Endodermal cell (in vitro differentiated cells): ENCODE measurements at regions not wholly inside any gene's neighbourhood (a gene's known extent, or its start where the extent isn't known, plus 50 kb on each side); places are given as distances from the start of the nearest gene placed in this dataset.

ENCODE experiments used
- DNase-seq: peaks from one replicate; pipeline ENCODE4 v3.0.0-alpha.2; 2017
- H3K27ac ChIP-seq: 2 replicates; pipeline ENCODE4 v1.5.1; 2013; ENCODE audit warnings: mild to moderate bottlenecking, low read depth, low read length, moderate library complexity
- H3K27me3 ChIP-seq: 2 replicates; pipeline ENCODE4 v1.6.1; 2013; ENCODE audit warnings: mild to moderate bottlenecking, low read length, moderate library complexity; ENCODE audit not compliant: insufficient read depth, control insufficient read depth, poor library complexity, severe bottlenecking
- H3K36me3 ChIP-seq: 2 replicates; pipeline ENCODE4 v1.7.0; 2013; ENCODE audit warnings: mild to moderate bottlenecking, low read length, moderate library complexity; ENCODE audit not compliant: control insufficient read depth, insufficient read depth
- H3K4me1 ChIP-seq: one replicate; pipeline ENCODE4 v1.7.0; 2013; ENCODE audit warnings: low read length; ENCODE audit not compliant: control insufficient read depth, insufficient read depth
- H3K4me3 ChIP-seq: 2 replicates; pipeline ENCODE4 v1.5.1; 2013; ENCODE audit warnings: mild to moderate bottlenecking, low read length, moderate library complexity
- H3K9ac ChIP-seq: 2 replicates; pipeline ENCODE4 v1.6.1; 2013; ENCODE audit warnings: mild to moderate bottlenecking, low read length, moderate library complexity; ENCODE audit not compliant: poor library complexity, severe bottlenecking; ENCODE audit errors: extremely low read depth
- H3K9me3 ChIP-seq: 2 replicates; pipeline ENCODE4 v1.6.1; 2013; ENCODE audit warnings: mild to moderate bottlenecking, low read length, moderate library complexity; ENCODE audit not compliant: control insufficient read depth
- H3K27ac Mint-ChIP-seq: 2 replicates; pipeline ENCODE4 v1.8.0; 2020; ENCODE audit warnings: mixed read lengths
- H3K27me3 Mint-ChIP-seq: 2 replicates; pipeline ENCODE4 v1.8.0; 2021; ENCODE audit warnings: mild to moderate bottlenecking, mixed read lengths; ENCODE audit not compliant: insufficient read depth
- H3K36me3 Mint-ChIP-seq: 2 replicates; pipeline ENCODE4 v1.8.0; 2020; ENCODE audit warnings: low read depth, mixed read lengths
- H3K4me1 Mint-ChIP-seq: 2 replicates; pipeline ENCODE4 v1.8.0; 2020; ENCODE audit warnings: mixed read lengths
- H3K4me3 Mint-ChIP-seq: 2 replicates; pipeline ENCODE4 v1.8.0; 2020; ENCODE audit warnings: mild to moderate bottlenecking, moderate library complexity, mixed read lengths
- H3K9me3 Mint-ChIP-seq: 2 replicates; pipeline ENCODE4 v1.8.0; 2020; ENCODE audit warnings: mild to moderate bottlenecking, mixed read lengths
- WGBS, 2 experiments: methylation state at CpG; one replicate each; pipeline versions ENCODE4 v1.1.5 to v1.1.7; 2013; ENCODE audit warnings: missing lambda C conversion rate in 2 of 2, mixed read lengths in 1 of 2; ENCODE audit not compliant: insufficient coverage in 1 of 2, insufficient read length in 1 of 2; 5-methylcytosine and 5-hydroxymethylcytosine counted together
- TF ChIP-seq, protein P1 (sequence below): fragments of 200-600 bp; sonication (generic); conservative IDR thresholded peaks from 2 replicates; pipeline ENCODE4 v1.5.0; 2021; ENCODE audit warnings: antibody characterized with exemption, mild to moderate bottlenecking

DNA sequence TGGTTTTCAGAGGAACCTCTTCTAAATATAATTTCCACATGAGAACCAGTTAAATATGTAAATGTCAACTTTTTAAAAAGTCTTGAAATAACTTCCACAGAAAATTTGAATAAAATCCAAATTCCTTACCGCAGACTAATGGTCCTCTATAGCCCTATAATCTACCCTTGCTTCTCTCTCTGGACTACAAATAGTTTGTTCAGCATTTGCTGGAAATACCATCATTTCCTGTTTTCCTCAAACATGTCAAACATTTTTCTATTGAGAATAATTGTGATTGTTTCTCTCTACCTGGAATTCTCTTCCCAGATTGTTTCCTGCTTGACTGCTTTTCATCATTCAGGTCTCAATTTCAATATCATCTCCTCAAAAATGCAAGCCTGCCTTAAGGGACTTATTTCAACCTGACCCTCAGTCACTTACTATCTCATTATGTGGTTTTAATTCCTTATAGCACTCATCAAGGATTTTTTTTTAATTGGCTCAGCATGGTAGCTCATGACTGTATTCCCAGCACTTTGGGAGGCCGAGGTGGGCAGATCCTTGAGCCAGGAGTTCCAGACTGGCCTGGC, 898.9 kb upstream of the MIR17HG start:
- Histone ChIP-seq H3K9ac (no peak overlapping the region), H3K4me1 (peaks cover 3% of the 10 kb centered on the region), H3K36me3 (no peaks in the 10 kb centered on the region), H3K27ac (no peak overlapping the region), H3K9me3 (peaks cover 8% of the 10 kb centered on the region), H3K27me3 (no peaks in the 10 kb centered on the region), H3K4me3 (no peak overlapping the region)
- DNase-seq, result no peak
- Mint-ChIP-seq H3K9me3 (peaks cover 6% of the 10 kb centered on the region), H3K4me3 (no peak overlapping the region), H3K4me1 (no peaks in the 10 kb centered on the region), H3K27ac (no peak overlapping the region), H3K27me3 (no peaks in the 10 kb centered on the region), H3K36me3 (no peaks in the 10 kb centered on the region)
- TF ChIP-seq, protein P1, sequence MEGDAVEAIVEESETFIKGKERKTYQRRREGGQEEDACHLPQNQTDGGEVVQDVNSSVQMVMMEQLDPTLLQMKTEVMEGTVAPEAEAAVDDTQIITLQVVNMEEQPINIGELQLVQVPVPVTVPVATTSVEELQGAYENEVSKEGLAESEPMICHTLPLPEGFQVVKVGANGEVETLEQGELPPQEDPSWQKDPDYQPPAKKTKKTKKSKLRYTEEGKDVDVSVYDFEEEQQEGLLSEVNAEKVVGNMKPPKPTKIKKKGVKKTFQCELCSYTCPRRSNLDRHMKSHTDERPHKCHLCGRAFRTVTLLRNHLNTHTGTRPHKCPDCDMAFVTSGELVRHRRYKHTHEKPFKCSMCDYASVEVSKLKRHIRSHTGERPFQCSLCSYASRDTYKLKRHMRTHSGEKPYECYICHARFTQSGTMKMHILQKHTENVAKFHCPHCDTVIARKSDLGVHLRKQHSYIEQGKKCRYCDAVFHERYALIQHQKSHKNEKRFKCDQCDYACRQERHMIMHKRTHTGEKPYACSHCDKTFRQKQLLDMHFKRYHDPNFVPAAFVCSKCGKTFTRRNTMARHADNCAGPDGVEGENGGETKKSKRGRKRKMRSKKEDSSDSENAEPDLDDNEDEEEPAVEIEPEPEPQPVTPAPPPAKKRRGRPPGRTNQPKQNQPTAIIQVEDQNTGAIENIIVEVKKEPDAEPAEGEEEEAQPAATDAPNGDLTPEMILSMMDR, result no peak
- 96% methylated on average over 2 of the region's 2 CpGs; no CpG with 5 or more reads in 1 of the 2 experiments for WGBS, 2 experiments

DNA sequence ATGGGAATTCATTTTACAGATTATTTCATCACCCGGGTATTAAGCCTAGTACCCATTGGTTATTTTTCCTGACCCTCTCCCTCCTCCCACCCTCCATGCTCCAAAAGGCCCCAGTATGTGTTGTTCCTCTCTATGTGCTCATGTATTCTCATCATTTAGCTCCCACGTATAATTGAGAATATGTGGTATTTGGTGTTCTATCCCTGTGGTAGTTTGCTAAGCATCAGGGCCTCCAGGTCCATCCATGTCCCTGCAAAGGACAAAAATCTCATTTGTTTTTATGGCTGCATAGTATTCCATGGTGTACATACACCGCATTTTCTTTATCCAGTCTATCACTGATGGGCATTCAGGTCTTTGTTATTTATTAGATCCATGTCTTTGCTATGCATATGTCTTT, 894.1 kb upstream of the MIR17HG start:
- 97% methylated on average over 3 of the region's 3 CpGs; no CpG with 5 or more reads in 1 of the 2 experiments for WGBS, 2 experiments
- Mint-ChIP-seq H3K9me3 (peaks cover 2% of the 10 kb centered on the region), H3K4me3 (no peak overlapping the region), H3K36me3 (no peaks in the 10 kb centered on the region), H3K27ac (no peak overlapping the region), H3K27me3 (no peaks in the 10 kb centered on the region), H3K4me1 (no peaks in the 10 kb centered on the region)
- TF ChIP-seq, protein P1, result no peak
- no peaks in the 10 kb centered on the region for H3K36me3 ChIP-seq
- no peak overlapping the region for H3K4me3 ChIP-seq
- H3K27me3 ChIP-seq, result no peaks in the 10 kb centered on the region
- no peaks in the 10 kb centered on the region for H3K4me1 ChIP-seq
- no peaks in the 10 kb centered on the region for H3K9me3 ChIP-seq
- no peak overlapping the region for H3K9ac ChIP-seq
- DNase-seq, result no peak
- no peak overlapping the region for H3K27ac ChIP-seq

DNA sequence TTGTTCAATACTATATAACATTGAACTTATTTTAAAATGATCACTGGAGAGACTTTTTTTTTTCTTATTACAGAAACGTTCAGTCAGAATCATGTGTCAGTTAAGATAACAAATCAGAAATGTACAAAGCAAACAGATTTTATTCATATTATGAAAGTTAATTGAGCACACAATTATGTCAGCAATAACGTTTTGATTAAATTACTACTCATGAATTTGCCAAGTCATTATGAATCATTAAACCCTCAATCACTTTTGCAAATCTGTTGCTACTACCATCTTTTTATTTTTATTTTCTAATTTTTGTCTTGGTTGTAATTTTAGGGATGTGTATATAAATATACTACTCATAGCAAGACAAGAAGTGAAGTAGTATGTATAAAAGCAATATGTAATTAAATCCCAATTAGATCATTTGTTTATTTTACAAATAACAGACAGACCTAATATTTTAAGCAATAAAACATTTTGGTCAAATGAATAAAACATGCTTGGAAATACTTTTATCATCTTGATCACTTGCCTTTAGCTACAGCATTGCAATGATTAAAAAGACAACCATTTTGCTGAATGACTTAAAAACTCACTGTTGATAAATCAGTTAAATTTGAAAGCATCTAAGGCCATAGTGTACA, 893.4 kb upstream of the MIR17HG start:
- Mint-ChIP-seq H3K27ac (no peak overlapping the region), H3K36me3 (no peaks in the 10 kb centered on the region), H3K9me3 (peaks cover 2% of the 10 kb centered on the region), H3K4me3 (no peak overlapping the region), H3K27me3 (no peaks in the 10 kb centered on the region), H3K4me1 (no peaks in the 10 kb centered on the region)
- no peak overlapping the region for H3K4me3 ChIP-seq
- H3K27ac ChIP-seq, result no peak overlapping the region
- no peak for DNase-seq
- 87% methylated on average over 2 of the region's 2 CpGs; no CpG with 5 or more reads in 1 of the 2 experiments for WGBS, 2 experiments
- no peaks in the 10 kb centered on the region for H3K27me3 ChIP-seq
- no peaks in the 10 kb centered on the region for H3K9me3 ChIP-seq
- TF ChIP-seq, protein P1, result no peak
- H3K9ac ChIP-seq, result no peak overlapping the region
- no peaks in the 10 kb centered on the region for H3K4me1 ChIP-seq
- no peaks in the 10 kb centered on the region for H3K36me3 ChIP-seq
